C4-2B (cell line): ENCODE measurements at regions not wholly inside any gene's neighbourhood (a gene's known extent, or its start where the extent isn't known, plus 50 kb on each side); places are given as distances from the start of the nearest gene placed in this dataset.
"Not testable (repeated sequence)": the region's sequence is repeated elsewhere in the genome, so short reads cannot be mapped to it uniquely, and the experiment has no call there.

Experiments
- CTCF ChIP-seq: fragments of 450-650 bp; conservative IDR thresholded peaks from 2 replicates; pipeline ENCODE4 v1.5.1; 2017; ENCODE audit warnings: mild to moderate bottlenecking
- ZFX ChIP-seq: fragments of 450-650 bp; IDR thresholded peaks from 2 replicates; pipeline ENCODE4 v1.6.1; 2017

- not testable (repeated sequence) for TF ChIP-seq CTCF, ZFX
These were observed 51.6 kb upstream of the DIRAS2 start for GRCh38 chr9:90694187-90694586.
